ENCODE measurements at regions not wholly inside any gene's neighbourhood (a gene's known extent, or its start where the extent isn't known, plus 50 kb on each side); places are given as distances from the start of the nearest gene placed in this dataset.

DNA sequence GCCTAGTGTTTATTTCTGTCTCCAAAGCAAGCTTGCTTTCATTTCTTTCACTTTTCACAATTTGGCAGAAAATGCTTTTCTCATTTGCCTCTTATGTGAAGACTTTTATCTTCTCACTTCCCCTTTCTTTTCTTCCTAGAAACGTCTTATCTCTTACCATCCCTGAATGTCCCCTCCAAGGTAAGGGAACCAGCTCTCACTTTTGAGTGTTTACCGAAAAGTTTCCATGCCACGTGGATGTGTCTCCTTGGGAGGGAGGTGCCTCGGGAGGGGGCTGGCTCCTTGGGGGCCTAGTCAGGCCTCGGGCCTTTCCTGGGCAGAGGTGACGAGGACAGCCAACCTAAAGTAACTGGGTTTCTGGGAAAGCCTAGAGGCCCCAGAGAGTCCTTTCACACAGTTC lies 127.4 kb downstream of the CD24 start:
- H3K9me3 ChIP-seq = no peaks in the 10 kb centered on the region
- H3K4me1 ChIP-seq = no peaks in the 10 kb centered on the region
- no peak overlapping the region for H3K27ac ChIP-seq
- no peaks in the 10 kb centered on the region for H3K27me3 ChIP-seq
- DNase-seq (ENCODE audit: low spot score in 2 of 2) = no peak
- no peaks in the 10 kb centered on the region for H3K36me3 ChIP-seq
- intact Hi-C loops (cut with DNase I) = no loop called here
- H3K4me3 ChIP-seq = no peak overlapping the region
- TF ChIP-seq, protein P1, sequence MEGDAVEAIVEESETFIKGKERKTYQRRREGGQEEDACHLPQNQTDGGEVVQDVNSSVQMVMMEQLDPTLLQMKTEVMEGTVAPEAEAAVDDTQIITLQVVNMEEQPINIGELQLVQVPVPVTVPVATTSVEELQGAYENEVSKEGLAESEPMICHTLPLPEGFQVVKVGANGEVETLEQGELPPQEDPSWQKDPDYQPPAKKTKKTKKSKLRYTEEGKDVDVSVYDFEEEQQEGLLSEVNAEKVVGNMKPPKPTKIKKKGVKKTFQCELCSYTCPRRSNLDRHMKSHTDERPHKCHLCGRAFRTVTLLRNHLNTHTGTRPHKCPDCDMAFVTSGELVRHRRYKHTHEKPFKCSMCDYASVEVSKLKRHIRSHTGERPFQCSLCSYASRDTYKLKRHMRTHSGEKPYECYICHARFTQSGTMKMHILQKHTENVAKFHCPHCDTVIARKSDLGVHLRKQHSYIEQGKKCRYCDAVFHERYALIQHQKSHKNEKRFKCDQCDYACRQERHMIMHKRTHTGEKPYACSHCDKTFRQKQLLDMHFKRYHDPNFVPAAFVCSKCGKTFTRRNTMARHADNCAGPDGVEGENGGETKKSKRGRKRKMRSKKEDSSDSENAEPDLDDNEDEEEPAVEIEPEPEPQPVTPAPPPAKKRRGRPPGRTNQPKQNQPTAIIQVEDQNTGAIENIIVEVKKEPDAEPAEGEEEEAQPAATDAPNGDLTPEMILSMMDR (IDR thresholded peaks at IDR 0.05) = no peak

- H3K9me3 ChIP-seq = no peaks in the 10 kb centered on the region
- TF ChIP-seq, protein P1 (IDR thresholded peaks at IDR 0.05) = no peak
Measured at GRCh38 chr6:106844930-106845329, 129.6 kb downstream of the CD24 start.

DNA sequence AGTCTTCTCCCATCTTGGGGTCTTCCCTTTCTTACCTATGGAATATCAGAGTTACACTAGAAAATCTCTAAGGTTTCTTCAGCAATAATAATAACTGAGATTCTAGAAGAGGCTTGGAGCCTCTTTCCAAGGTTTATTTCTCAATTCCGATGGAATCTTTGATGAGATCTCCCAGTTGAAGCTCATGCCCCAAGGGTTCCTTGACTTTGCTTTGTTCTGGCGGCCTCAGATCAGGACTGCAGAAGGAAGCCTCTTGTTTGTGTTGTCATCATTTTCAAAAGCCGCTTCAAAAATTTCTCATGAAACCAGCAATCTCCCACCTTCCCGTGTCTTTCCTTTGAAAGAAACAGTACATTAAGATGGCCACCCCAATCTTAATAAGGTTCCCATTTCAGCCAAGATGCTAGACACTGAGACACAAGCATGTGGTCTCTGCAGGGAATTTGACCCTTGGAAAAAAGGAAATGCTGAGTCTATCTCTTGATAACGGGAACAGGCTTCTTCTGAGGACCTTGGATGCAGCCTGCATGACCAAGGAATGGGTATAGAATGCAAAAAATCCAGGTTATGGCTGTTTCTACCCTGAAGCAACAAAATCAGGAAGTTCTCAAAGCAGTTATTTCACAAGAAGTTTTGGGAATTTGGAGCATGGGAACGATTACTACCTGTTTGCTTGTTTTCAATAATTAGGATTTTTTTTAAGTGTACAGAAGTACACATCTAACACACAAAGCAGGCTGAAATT lies 141.6 kb downstream of the CD24 start:
- intact Hi-C loops (cut with DNase I) = no loop called here
- TF ChIP-seq, protein P1 (IDR thresholded peaks at IDR 0.05) = no peak
- DNase-seq (ENCODE audit: low spot score in 2 of 2) = no peak
- no peaks in the 10 kb centered on the region for H3K27me3 ChIP-seq
- no peaks in the 10 kb centered on the region for H3K4me1 ChIP-seq
- no peak overlapping the region for H3K4me3 ChIP-seq
- no peaks in the 10 kb centered on the region for H3K36me3 ChIP-seq
- no peak overlapping the region for H3K27ac ChIP-seq
- peaks cover 0 to 4% of the 10 kb centered on the region in 2 donors for H3K9me3 ChIP-seq

More at GRCh38 chr6:106844930-106845329, 129.6 kb downstream of the CD24 start:
- intact Hi-C loops (cut with DNase I) = no loop called here
- Histone ChIP-seq H3K27ac (no peak overlapping the region), H3K4me3 (no peak overlapping the region), H3K4me1 (no peaks in the 10 kb centered on the region), H3K36me3 (no peaks in the 10 kb centered on the region), H3K27me3 (no peaks in the 10 kb centered on the region)
- no peak for DNase-seq (ENCODE audit: low spot score in 2 of 2)

- H3K27ac ChIP-seq = no peak overlapping the region
- no peak for DNase-seq (ENCODE audit: low spot score in 2 of 2)
- no peaks in the 10 kb centered on the region for H3K27me3 ChIP-seq
- H3K9me3 ChIP-seq = peaks cover 0 to 4% of the 10 kb centered on the region in 2 donors
- H3K4me3 ChIP-seq = no peak overlapping the region
- intact Hi-C loops (cut with DNase I) = no loop called here
- H3K36me3 ChIP-seq = no peaks in the 10 kb centered on the region
- H3K4me1 ChIP-seq = no peaks in the 10 kb centered on the region
- TF ChIP-seq, protein P1 (IDR thresholded peaks at IDR 0.05) = no peak
Measured at GRCh38 chr6:106830930-106831329, 143.6 kb downstream of the CD24 start.

DNA sequence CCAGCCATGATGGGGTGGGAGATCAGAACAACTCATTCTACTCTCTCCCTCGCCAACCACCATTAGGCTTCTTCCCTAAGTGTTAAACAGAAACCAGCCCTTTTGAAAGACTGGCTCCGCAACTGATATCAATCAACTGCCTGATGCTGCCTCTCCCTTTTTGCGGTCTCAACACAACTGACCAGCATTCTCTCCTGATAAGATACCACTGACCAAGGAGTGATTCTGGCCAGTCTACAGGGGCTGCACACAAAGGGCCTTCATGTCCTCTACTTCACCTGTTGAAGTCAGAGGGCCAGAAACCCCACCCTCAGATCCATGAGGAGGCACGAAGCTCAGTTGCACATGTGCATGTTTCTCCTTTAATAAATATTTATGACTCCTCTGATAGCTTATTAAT lies 145.1 kb downstream of the CD24 start:
- TF ChIP-seq, protein P1 (IDR thresholded peaks at IDR 0.05) = no peak

More for the DNA sequence above, 145.1 kb downstream of the CD24 start:
- DNase-seq (ENCODE audit: low spot score in 2 of 2) = no peak
- H3K36me3 ChIP-seq = no peaks in the 10 kb centered on the region
- H3K9me3 ChIP-seq = peaks cover 0 to 4% of the 10 kb centered on the region in 2 donors
- H3K4me3 ChIP-seq = no peak overlapping the region
- H3K4me1 ChIP-seq = no peaks in the 10 kb centered on the region
- H3K27ac ChIP-seq = no peak overlapping the region
- intact Hi-C loops (cut with DNase I) = no loop called here
- H3K27me3 ChIP-seq = no peaks in the 10 kb centered on the region

Measured in ascending aorta (tissue), 2 donors.